WI38 (cell line): ENCODE measurements at regions not wholly inside any gene's neighbourhood (a gene's known extent, or its start where the extent isn't known, plus 50 kb on each side); places are given as distances from the start of the nearest gene placed in this dataset.
"Not testable (repeated sequence)": the region's sequence is repeated elsewhere in the genome, so short reads cannot be mapped to it uniquely, and the experiment has no call there.

Experiments
- H3K4me3 ChIP-seq: 2 replicates; pipeline ENCODE4 v1.5.1; 2011; ENCODE audit warnings: low read depth, mild to moderate bottlenecking, control low read depth, low read length
- TF ChIP-seq, protein P1 (sequence below): IDR thresholded peaks from 2 replicates; pipeline ENCODE4 v1.5.1; 2012; ENCODE audit warnings: low read depth, mild to moderate bottlenecking, control low read depth, low read length

DNA sequence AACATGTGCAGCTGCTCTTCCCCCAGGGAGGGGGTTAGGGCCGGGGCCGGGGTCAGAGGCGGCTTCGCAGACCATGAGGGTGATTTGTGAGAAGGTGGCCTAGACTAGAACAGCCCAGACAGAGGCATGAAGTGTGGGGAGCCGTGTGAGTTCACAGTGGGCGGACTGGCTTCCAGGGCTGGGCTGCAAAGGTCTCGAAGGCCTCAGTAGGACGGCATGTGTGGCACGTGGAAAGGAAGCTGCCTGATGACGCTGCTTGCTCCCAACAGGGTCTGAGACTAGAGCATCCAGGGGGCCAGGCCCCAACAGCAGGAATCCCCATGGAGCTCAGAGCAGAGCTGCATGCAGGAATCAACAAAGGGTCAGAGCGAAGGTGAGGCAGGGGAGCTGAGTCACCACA is 111.5 kb upstream of the ZNF469 start:
- H3K4me3 ChIP-seq, result not testable (repeated sequence)

DNA sequence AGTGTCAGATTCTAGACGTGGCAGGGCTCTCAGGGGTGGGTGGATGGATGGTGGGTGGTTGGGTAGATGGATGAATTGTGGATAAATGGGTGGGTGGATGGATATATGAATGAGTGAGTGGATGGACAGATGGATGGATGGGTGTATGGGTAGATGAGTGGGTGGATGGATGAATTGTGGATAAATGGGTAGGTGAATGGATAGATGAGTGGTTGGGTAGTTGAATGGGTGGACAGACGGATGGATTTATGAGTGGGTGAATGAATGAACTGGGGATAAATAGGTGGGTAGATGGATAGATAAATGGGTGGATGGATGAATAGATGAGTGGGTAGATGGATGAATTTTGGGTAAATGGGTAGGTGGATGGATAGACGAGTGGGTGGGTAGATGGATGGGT is 111.0 kb upstream of the ZNF469 start:
- H3K4me3 ChIP-seq, result not testable (repeated sequence)

DNA sequence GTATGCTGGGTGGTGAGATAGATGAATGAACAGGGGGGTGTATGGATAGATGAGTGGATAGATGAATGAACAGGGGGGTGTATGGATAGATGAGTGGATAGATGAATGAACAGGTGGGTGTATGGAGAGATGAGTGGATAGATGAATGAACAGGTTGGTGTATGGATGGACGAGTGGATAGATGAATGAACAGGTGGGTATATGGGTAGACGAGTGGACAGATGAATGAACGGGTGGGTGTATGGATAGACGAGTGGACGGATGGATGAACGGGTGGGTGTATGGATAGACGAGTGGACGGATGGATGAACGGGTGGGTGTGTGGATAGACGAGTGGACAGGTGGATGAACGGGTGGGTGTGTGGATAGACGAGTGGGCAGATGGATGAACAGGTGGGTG is 110.3 kb upstream of the ZNF469 start:
- H3K4me3 ChIP-seq, result not testable (repeated sequence)

DNA sequence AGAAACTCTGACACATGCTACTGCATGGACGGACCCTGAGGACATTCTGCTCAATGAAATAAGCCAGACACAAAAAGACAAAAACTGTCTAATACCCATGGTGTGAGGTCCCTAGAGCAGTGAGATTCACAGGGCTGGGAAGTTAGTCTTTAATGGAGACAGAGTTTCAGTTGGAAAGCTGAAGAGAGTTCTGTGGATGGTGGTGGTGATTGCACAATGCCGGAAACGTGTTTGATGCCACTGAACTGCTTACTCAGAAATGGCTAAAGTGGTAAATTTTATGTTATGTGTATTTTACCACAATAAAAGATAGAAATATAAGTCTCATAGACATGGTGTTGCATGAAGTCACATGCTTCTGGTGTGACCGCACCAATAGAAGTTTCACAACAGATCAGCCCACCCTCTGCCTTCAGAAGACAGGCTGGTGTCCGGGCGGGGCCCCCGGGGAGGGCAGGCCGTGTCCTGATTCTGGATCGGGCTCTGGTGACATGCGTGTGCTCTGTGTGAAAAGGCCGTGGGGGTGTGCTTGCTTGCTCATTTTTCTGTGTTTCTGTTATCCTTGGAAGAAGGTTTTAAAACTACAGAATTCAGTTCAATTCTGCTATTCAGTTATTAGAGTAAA is 108.5 kb upstream of the ZNF469 start:
- H3K4me3 ChIP-seq, result not testable (repeated sequence)

DNA sequence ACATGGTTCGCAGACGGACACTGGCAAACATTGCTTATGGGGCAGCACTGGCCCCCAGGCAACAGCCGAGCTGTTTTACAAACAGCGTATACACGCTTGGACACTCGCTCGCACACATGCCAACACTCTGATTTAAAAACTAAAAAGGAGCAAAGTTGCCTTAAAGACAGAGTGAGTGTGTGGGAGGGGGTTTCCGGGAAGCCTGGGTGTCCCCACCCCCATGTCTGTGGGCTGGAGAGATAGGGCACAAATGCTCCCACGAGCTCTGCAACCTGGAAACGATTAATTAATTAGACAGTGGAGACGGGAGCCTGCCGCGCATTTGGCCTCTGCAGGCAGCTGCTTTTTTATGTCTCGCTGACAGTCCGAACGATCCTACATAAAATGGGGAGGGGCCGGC is 107.9 kb upstream of the ZNF469 start:
- TF ChIP-seq, protein P1, sequence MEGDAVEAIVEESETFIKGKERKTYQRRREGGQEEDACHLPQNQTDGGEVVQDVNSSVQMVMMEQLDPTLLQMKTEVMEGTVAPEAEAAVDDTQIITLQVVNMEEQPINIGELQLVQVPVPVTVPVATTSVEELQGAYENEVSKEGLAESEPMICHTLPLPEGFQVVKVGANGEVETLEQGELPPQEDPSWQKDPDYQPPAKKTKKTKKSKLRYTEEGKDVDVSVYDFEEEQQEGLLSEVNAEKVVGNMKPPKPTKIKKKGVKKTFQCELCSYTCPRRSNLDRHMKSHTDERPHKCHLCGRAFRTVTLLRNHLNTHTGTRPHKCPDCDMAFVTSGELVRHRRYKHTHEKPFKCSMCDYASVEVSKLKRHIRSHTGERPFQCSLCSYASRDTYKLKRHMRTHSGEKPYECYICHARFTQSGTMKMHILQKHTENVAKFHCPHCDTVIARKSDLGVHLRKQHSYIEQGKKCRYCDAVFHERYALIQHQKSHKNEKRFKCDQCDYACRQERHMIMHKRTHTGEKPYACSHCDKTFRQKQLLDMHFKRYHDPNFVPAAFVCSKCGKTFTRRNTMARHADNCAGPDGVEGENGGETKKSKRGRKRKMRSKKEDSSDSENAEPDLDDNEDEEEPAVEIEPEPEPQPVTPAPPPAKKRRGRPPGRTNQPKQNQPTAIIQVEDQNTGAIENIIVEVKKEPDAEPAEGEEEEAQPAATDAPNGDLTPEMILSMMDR, result no peak
- H3K4me3 ChIP-seq, result no peak overlapping the region

DNA sequence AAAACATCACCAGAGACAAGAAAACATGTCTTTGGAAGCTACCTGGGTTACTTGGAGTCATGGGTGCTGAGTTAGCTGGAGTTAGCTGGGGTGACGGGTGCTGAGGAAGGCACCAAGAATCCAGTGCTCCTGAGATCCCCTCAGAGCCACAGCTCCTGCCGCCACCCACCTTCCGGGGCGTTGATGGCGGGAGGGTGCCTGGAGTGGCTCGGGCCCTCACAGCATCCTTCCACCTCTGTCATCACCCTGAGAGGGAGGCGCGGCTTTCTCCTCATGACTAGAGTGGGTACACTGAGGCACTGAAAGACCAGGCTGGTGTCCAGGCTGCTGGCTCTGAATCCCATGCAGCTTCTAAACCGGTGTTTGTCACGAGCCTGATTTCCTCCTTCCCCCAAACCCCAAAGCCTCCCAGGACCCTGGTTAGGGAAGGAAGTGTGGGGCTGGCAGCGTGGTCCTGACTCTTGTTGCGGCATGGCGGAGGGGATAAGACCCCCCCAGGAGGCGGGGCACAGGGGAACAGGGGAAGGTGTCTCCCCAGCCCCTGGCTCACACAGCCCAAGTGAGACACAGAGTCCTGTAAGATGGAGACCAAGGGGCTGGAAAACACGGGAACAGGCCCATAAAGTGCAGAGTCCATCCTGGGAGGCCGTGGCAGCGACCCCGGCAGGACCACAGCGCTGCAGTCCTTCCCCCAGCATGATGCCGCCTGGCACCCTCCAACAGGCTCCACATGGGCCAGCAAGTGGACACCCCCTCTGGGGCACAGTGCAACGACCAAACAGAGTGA is 107.2 kb upstream of the ZNF469 start:
- not testable (repeated sequence) for H3K4me3 ChIP-seq

DNA sequence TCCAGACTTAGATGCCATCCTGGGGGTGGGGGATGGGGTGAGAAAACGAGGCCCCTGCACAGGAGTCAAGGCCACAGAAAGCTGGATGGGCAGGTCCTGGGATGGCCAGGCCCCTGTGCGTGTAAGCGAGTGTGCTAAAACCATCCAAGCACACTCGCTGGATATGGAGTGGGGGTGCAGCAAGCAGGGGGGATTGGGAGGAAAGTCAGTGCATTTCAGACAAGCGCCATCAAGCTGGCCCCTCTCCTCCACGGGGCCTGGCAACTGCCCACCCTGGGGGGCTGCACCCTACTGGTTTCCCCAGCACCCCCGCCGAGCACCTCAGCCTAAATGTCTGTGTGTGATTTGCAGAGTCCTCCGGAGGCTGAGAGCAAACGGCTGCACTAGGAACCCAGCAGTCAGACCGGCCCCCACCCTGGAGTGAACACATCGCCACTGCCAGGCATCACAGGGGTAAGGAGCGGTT is 106.6 kb upstream of the ZNF469 start:
- H3K4me3 ChIP-seq, result not testable (repeated sequence)

DNA sequence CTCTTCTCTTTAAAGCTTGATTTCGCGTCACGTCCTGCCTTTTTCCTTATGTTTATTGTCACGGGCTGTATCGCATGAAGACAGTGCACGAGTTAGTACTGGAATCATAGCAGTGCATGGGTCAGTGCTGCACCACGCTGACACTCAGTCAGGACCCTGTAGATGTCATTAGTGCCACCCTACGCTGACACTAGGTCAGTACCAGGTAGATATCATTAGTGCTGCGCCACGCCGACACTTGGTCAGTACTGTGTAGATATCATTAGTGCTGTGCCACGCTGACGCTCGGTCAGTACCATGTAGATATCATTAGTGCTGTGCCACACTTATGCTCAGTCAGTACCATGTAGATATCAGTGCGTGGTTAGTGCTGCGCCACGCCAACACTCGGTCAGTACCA is 106.2 kb upstream of the ZNF469 start:
- no peak overlapping the region for H3K4me3 ChIP-seq
- TF ChIP-seq, protein P1, result no peak

DNA sequence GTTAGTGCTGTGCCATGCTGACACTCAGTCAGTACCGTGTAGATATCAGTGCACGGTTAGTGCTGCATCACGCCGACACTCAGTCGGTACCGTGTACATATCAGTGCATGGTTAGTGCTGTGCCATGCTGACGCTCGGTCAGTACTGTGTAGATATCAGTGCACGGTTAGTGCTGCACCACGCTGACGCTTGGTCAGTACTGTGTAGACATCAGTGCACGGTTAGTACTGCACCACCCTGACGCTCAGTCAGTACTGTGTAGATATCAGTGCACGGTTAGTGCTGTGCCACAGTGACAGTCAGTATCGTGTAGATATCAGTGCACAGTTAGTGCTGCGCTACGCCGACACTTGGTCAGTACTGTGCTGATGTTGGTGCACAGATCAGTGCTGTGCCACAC is 102.8 kb upstream of the ZNF469 start:
- TF ChIP-seq, protein P1, result no peak
- H3K4me3 ChIP-seq, result no peak overlapping the region

DNA sequence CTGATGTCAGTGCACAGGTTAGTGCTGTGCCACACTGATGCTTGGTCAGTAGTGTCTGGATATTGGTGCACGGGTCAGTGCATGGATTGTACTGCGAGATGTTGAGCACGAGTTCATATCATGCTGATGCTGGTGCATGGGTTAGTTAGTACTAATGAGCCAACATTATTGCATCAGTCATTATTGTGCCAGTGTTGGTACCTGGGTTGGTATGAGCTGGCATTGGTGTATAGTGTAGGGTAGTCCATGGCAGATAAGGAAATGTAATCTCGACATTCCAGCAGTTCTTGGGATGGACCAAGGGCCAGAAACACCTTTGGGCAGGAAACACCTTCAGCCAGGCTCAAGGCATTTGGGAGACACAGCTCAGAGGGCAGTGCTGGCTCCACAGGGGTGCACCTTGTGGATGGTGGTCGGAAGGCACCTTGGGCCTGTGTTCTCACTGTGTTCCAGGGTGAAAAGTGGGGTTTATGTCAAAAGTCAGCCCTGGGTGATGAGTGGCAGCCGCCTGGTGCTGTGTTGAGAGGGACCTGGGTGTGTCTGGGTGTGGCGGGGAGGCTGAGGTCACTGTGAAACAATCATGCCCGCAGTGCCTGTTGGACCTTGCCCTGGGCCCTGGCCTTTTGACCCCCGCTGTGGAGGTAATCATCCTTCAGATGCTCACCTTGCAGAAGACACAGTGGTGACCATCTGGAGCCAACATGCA is 100.7 kb upstream of the ZNF469 start:
- TF ChIP-seq, protein P1, result no peak
- H3K4me3 ChIP-seq, result no peak overlapping the region
